Ectodermal cell (in vitro differentiated cells): ENCODE measurements at regions not wholly inside any gene's neighbourhood (a gene's known extent, or its start where the extent isn't known, plus 50 kb on each side); places are given as distances from the start of the nearest gene placed in this dataset.
"Not testable (repeated sequence)": the region's sequence is repeated elsewhere in the genome, so short reads cannot be mapped to it uniquely, and the experiment has no call there.

Experiments used
- H3K27ac ChIP-seq: 2 replicates; pipeline ENCODE4 v1.7.0; 2013; ENCODE audit warnings: mild to moderate bottlenecking, low read depth, low read length; ENCODE audit not compliant: insufficient read depth, poor library complexity, severe bottlenecking
- H3K27me3 ChIP-seq: 2 replicates; pipeline ENCODE4 v1.7.0; 2013; ENCODE audit warnings: mild to moderate bottlenecking, low read length; ENCODE audit not compliant: insufficient read depth, control insufficient read depth, poor library complexity, severe bottlenecking
- H3K36me3 ChIP-seq: one replicate; pipeline ENCODE4 v1.7.0; 2013; ENCODE audit warnings: low read length; ENCODE audit not compliant: control insufficient read depth, insufficient read depth
- H3K4me1 ChIP-seq: one replicate; pipeline ENCODE4 v1.7.0; 2013; ENCODE audit warnings: low read length; ENCODE audit not compliant: control insufficient read depth, insufficient read depth
- H3K4me3 ChIP-seq: 2 replicates; pipeline ENCODE4 v1.7.0; 2013; ENCODE audit warnings: low read depth, low read length, control low read depth; ENCODE audit not compliant: insufficient read depth
- H3K9me3 ChIP-seq: 2 replicates; pipeline ENCODE4 v1.7.0; 2013; ENCODE audit warnings: mild to moderate bottlenecking, low read length, moderate library complexity; ENCODE audit not compliant: control insufficient read depth
- WGBS, 2 experiments: methylation state at CpG; one replicate each; pipeline ENCODE4 v1.1.7; 2013; ENCODE audit warnings: missing lambda C conversion rate in 2 of 2; 5-methylcytosine and 5-hydroxymethylcytosine counted together

DNA sequence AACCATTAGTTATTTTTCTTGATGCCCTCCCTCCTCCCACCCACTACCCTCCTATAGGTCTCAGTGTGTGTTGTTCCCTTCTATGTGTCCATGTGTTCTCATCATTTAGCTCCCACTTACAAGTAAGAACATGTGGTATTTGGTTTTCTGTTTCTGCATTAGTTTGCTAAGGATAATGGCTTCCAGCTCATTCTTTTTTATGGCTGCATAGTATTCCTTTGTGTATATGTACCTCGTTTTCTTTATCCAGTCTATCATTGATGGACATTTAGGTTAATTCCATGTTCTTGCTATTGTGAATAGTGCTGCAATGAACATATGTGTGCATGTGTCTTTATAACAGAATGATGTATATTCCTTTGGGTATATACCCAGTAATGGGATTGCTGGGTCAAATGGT lies 135.1 kb upstream of the PJA2 start:
- not testable (repeated sequence) for H3K27ac ChIP-seq, H3K4me1 ChIP-seq, H3K27me3 ChIP-seq, H3K36me3 ChIP-seq, H3K4me3 ChIP-seq, H3K9me3 ChIP-seq
- WGBS, 2 experiments: 82 to 89% methylated on average over 1 of the region's 1 CpG

DNA sequence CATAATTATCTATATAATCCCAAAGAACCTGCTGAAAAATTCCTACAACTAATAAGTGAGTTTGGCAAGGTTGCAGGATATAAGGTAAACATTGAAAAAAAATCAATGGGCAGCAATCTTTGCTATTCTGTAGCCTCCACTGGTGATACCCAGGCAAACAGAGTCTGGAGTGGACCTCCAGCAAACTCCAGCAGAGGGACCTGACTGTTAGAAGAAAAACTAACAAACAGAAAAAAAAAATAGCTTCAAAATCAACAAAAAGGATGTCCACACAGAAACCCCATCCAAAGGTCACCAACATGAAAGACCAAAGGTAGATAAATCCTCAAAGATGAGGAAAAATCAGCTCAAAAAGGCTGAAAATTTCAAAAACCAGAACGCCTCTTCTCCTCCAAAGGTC lies 128.9 kb upstream of the PJA2 start:
- not testable (repeated sequence) for H3K4me3 ChIP-seq, H3K36me3 ChIP-seq, H3K27ac ChIP-seq, H3K4me1 ChIP-seq, H3K9me3 ChIP-seq, H3K27me3 ChIP-seq
- WGBS, 2 experiments: 86 to 100% methylated on average over 1 of the region's 1 CpG

GRCh38 chr5:109535090-109535489 lies 125.3 kb upstream of the PJA2 start:
- H3K4me3 ChIP-seq, H3K9me3 ChIP-seq, H3K36me3 ChIP-seq, H3K27me3 ChIP-seq, H3K4me1 ChIP-seq, H3K27ac ChIP-seq: not testable (repeated sequence)
- 100% methylated on average over 2 of the region's 4 CpGs; no CpG with 5 or more reads in 1 of the 2 experiments for WGBS, 2 experiments

DNA sequence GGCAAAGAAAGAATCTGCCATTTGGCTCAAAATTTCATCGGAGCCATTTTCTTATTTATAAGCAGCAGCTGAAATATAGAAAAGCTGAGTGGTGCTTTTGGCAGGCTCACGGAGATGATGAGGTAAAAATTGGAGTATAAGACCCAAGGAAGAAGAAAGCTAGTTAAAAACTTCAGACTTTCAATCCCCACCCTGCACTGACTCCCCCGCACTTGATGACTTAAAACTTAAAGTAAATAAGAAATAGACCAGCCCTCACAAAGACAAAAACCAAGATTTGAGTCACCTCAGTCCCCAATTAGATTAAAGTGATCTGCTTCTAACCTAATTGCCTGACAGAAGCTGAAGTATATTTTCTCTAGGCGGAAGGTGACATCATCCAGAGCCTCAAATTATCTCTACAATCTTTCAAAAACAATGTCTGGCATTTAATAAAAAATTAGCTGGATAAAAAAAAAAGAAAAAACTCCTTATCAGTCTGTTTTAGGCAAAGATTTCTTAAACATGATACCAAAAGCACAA lies 124.0 kb upstream of the PJA2 start:
- H3K9me3 ChIP-seq: no peaks in the 10 kb centered on the region
- 86 to 93% methylated on average over 4 of the region's 4 CpGs for WGBS, 2 experiments
- no peak overlapping the region for H3K4me3 ChIP-seq
- H3K27me3 ChIP-seq: no peaks in the 10 kb centered on the region
- H3K4me1 ChIP-seq: no peaks in the 10 kb centered on the region
- no peak overlapping the region for H3K27ac ChIP-seq
- no peaks in the 10 kb centered on the region for H3K36me3 ChIP-seq

DNA sequence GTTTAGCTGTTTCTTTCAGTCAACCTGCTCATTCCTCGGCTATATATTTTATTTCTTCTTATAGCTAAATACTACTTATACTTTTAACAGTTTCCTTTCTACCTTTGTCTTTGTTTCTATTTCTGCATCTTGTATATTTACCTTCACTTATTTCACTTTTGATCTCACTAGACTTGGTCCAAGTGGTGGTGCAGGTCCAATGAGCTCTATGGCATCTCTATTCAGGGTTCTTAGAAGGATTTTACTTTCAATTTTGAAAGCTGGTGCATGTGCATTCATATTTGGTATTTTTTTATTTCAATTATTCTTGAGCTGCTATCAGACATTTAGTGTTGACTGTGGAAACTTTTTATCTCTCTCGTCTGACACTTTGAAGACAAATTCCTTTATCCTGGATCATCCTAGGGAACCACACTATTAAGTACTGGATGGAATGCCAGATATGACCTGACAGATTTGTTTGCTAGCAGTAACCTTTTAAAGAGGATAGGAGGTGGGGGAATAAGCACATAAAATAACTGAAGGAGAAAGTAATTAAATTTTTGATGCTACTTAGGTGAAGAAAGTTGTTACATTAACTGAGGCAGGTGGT lies 123.1 kb upstream of the PJA2 start:
- Histone ChIP-seq H3K4me3 (no peak overlapping the region), H3K36me3 (no peaks in the 10 kb centered on the region), H3K27me3 (no peaks in the 10 kb centered on the region), H3K27ac (no peak overlapping the region), H3K4me1 (no peaks in the 10 kb centered on the region), H3K9me3 (no peaks in the 10 kb centered on the region)
- WGBS, 2 experiments: 85 to 88% methylated on average over 2 of the region's 2 CpGs

DNA sequence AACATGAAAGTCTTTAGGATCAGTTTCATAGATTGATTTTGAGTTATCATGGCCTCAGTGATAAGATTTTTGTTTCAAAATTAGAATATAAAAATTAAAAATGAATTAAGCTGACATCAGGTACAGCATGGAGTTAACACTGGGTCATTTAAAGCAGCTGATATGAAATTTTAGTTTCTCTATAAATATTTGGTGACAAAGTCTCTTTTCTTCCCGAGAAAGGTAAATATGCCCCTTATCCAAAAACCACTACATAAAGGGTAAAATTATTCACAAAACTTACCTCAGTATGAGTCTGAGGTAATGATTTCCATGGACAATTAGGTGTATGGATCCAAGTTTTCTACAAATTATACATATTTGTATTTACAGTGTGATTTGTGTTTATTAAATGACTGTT lies 121.5 kb upstream of the PJA2 start:
- H3K9me3 ChIP-seq: no peaks in the 10 kb centered on the region
- WGBS, 2 experiments: no CpG with 5 or more reads among the region's 1 CpG
- no peaks in the 10 kb centered on the region for H3K4me1 ChIP-seq

DNA sequence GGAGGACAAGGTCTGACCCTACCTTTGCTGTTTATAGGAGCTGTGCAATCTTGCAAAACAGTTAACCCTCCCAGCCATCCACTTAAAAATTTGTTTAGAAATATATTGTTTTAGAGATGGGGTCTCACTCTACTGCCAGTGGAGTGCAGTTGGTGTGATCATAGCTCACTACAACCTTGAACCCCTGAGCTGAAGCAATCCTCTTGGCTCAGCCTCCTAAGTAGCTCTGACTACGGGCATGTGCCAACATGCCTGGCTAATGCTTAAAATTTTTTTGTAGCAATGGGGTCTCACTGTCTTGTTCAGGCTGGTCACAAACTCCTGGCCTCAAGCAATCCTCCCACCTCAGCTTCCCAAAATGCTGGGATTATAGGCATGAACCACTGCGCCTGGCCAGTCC lies 120.2 kb upstream of the PJA2 start:
- no peak overlapping the region for H3K27ac ChIP-seq
- no peaks in the 10 kb centered on the region for H3K27me3 ChIP-seq
- no peaks in the 10 kb centered on the region for H3K36me3 ChIP-seq
- H3K4me1 ChIP-seq: no peaks in the 10 kb centered on the region
- no peak overlapping the region for H3K4me3 ChIP-seq
- H3K9me3 ChIP-seq: no peaks in the 10 kb centered on the region
- 85 to 95% methylated on average over 2 of the region's 2 CpGs for WGBS, 2 experiments

More for the DNA sequence above, 121.5 kb upstream of the PJA2 start:
- Histone ChIP-seq H3K4me3 (no peak overlapping the region), H3K27me3 (no peaks in the 10 kb centered on the region), H3K36me3 (no peaks in the 10 kb centered on the region), H3K27ac (no peak overlapping the region)

- no peak overlapping the region for H3K27ac ChIP-seq
- H3K4me3 ChIP-seq: no peak overlapping the region
- H3K9me3 ChIP-seq: no peaks in the 10 kb centered on the region
- WGBS, 2 experiments: 91 to 92% methylated on average over 2 of the region's 2 CpGs
- H3K4me1 ChIP-seq: no peaks in the 10 kb centered on the region
- H3K36me3 ChIP-seq: no peaks in the 10 kb centered on the region
- H3K27me3 ChIP-seq: no peaks in the 10 kb centered on the region
Observed at GRCh38 chr5:109529520-109529919, 119.7 kb upstream of the PJA2 start.

DNA sequence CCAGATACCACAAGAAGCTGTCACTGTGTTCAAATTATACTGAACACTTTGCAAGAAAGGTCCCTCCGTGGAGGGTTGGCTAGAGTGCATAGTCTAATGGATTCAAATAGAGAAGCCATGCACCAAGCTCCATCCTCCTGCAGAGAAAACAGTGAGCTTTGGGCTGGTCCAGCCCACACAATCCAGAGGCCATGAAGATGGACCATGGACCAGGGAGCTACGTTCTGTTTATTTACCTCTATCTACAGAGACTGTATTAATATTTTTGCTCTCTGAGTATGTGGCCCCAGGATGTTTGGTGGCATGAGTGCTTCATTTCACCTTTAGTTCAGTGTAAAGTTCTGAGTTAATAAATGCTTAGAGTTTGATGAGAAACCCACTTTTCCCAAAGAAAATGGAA lies 114.8 kb upstream of the PJA2 start:
- Histone ChIP-seq H3K9me3 (no peaks in the 10 kb centered on the region), H3K27ac (no peak overlapping the region), H3K36me3 (no peaks in the 10 kb centered on the region), H3K4me1 (no peaks in the 10 kb centered on the region), H3K27me3 (no peaks in the 10 kb centered on the region), H3K4me3 (no peak overlapping the region)
- WGBS, 2 experiments: 91 to 94% methylated on average over 2 of the region's 2 CpGs

- Histone ChIP-seq H3K27ac (no peak overlapping the region), H3K9me3 (no peaks in the 10 kb centered on the region), H3K36me3 (no peaks in the 10 kb centered on the region), H3K4me3 (no peak overlapping the region), H3K4me1 (no peaks in the 10 kb centered on the region), H3K27me3 (no peaks in the 10 kb centered on the region)
- WGBS, 2 experiments: 91 to 93% methylated on average over 3 to 5 of the region's 5 CpGs
Observed at GRCh38 chr5:109524026-109524425, 114.3 kb upstream of the PJA2 start.

DNA sequence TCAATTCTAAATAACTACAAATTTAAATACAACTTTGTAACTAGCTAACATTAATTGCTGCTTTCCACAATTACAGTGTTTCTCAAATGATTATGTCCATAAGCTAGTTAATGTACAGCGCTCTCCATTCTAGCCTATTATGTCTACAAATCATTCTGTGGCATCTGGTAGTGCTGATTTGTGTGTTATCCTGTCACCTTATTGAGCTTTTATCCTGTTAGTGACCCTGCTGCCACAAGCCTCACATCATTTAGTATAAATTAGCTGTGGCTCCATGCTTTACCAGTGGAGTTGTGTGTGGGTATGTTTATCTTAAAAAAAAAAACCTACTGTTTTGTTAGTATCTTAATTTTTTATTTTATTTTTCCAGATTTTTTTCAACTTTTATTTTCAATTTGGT lies 112.6 kb upstream of the PJA2 start:
- no peak overlapping the region for H3K27ac ChIP-seq
- H3K4me1 ChIP-seq: no peaks in the 10 kb centered on the region
- H3K4me3 ChIP-seq: no peak overlapping the region
- 100% methylated on average over 1 of the region's 1 CpG for WGBS, 2 experiments
- no peaks in the 10 kb centered on the region for H3K9me3 ChIP-seq
- no peaks in the 10 kb centered on the region for H3K36me3 ChIP-seq
- no peaks in the 10 kb centered on the region for H3K27me3 ChIP-seq
